K562 (cell line): ENCODE measurements at regions not wholly inside any gene's neighbourhood (a gene's known extent, or its start where the extent isn't known, plus 50 kb on each side); places are given as distances from the start of the nearest gene placed in this dataset.

ENCODE experiments used
- ATAC-seq: fragments of 200-7000 bp; cut with Tn5 transposase; 3 replicates; pipeline ENCODE4 v1.9.1; 2020; ENCODE audit warnings: moderate library complexity
- BruUV-seq: library from RNA; stranded (reverse); fragments of 400-500 nt; replicated peaks from 2 replicates; lab custom pipeline; 2021; lab: Mats Ljungman, UMichigan
- CTCF ChIA-PET: fragments of 300-600 bp; formaldehyde crosslinking; extraction: SDS; loops from one replicate; lab custom pipeline; 2021; ENCODE audit warnings: low intra/inter-chr PET ratio; lab: Yijun Ruan, JAX
- POLR2A ChIA-PET: fragments of 300-600, 350-650 bp; sonication (Branson Sonifier 250); formaldehyde crosslinking; extraction: SDS; loops from one replicate; lab custom pipeline; 2021; ENCODE audit warnings: antibody characterized with exemption, inconsistent platforms; lab: Yijun Ruan, JAX
- DNase-seq, 4 experiments: peaks; one replicate each; pipeline versions ENCODE4 v3.0.0 to v3.0.0-alpha.2; 2011 to 2018; ENCODE audit warnings: low spot score in 3 of 4, mixed read lengths in 3 of 4; ENCODE audit errors: extremely low read depth in 1 of 4
- FAIRE-seq: peaks from 2 replicates; lab custom pipeline; 2011; peaks lifted over from hg19 to GRCh38; lab: Jason Lieb, UNC
- H2AFZ ChIP-seq: 2 replicates; pipeline ENCODE4 v1.6.0; 2011; ENCODE audit warnings: low read depth, low read length, control low read depth, inconsistent platforms
- H3K27ac ChIP-seq: fragments of 200-600 bp; 3 replicates; pipeline ENCODE4 v1.8.0; 2011; ENCODE audit warnings: low read depth, mild to moderate bottlenecking, control low read depth, inconsistent platforms, low read length, moderate library complexity, mixed read lengths; ENCODE audit errors: extremely low read depth
- H3K27me3 ChIP-seq, 2 experiments: fragments of 300-600 bp in 1 of 2; 2 replicates in 1 of 2; 3 replicates in 1 of 2; pipeline versions ENCODE4 v1.6.0 to v1.8.0; 2011; ENCODE audit warnings: inconsistent platforms in 2 of 2, low read length in 2 of 2, mild to moderate bottlenecking in 1 of 2, mixed read lengths in 1 of 2, moderate library complexity in 1 of 2; ENCODE audit not compliant: control insufficient read depth in 2 of 2, insufficient read depth in 2 of 2
- H3K36me3 ChIP-seq: fragments of 300-600 bp; 3 replicates; pipeline ENCODE4 v1.8.0; 2011; ENCODE audit warnings: mild to moderate bottlenecking, low read length, inconsistent platforms; ENCODE audit not compliant: control insufficient read depth, insufficient read depth
- H3K4me1 ChIP-seq, 2 experiments: fragments of 200-600 bp in 1 of 2; replicated peaks in 1 of 2; 2 replicates in 1 of 2; 3 replicates in 1 of 2; pipeline versions ENCODE4 v1.5.1 to v1.8.0; 2011; ENCODE audit warnings: inconsistent platforms in 2 of 2, low read length in 2 of 2, mild to moderate bottlenecking in 1 of 2, mixed read lengths in 1 of 2, moderate library complexity in 1 of 2; ENCODE audit not compliant: control insufficient read depth in 2 of 2, insufficient read depth in 2 of 2
- H3K4me2 ChIP-seq: 2 replicates; pipeline ENCODE4 v1.6.1; 2011; ENCODE audit warnings: low read length, control low read depth, inconsistent platforms, mixed read lengths; ENCODE audit not compliant: insufficient read depth
- H3K4me3 ChIP-seq: fragments of 200-600 bp; sonication (generic), shearing (Covaris generic); 2 replicates; pipeline ENCODE4 v1.5.1; 2016; ENCODE audit warnings: control low read depth, inconsistent platforms
- H3K79me2 ChIP-seq: fragments of 200-600 bp; 3 replicates; pipeline ENCODE4 v1.8.0; 2011; ENCODE audit warnings: low read length, inconsistent platforms; ENCODE audit not compliant: control insufficient read depth, insufficient read depth
- H3K9ac ChIP-seq, 2 experiments: 2 replicates each; pipeline versions ENCODE4 v1.6.0 to v1.6.1; 2011; ENCODE audit warnings: low read depth in 2 of 2, low read length in 2 of 2, control low read depth in 1 of 2, inconsistent platforms in 1 of 2, mild to moderate bottlenecking in 1 of 2, mixed read lengths in 1 of 2; ENCODE audit not compliant: insufficient read depth in 1 of 2
- H3K9me1 ChIP-seq: one replicate; pipeline ENCODE4 v1.6.0; 2011; ENCODE audit warnings: inconsistent platforms, mild to moderate bottlenecking, low read length, moderate library complexity; ENCODE audit not compliant: control insufficient read depth, insufficient read depth
- H3K9me3 ChIP-seq: replicated peaks from 2 replicates; pipeline ENCODE4 v1.5.1; 2011; ENCODE audit warnings: low read depth, low read length, inconsistent platforms; ENCODE audit not compliant: control insufficient read depth, insufficient read depth
- H4K20me1 ChIP-seq: replicated peaks from 2 replicates; pipeline ENCODE4 v1.6.1; 2011; ENCODE audit warnings: low read length, inconsistent platforms, mixed read lengths; ENCODE audit not compliant: control insufficient read depth, insufficient read depth
- E2F5 ChIP-seq: sonication (generic); formaldehyde crosslinking; IDR thresholded peaks from 2 replicates; pipeline ENCODE4 v1.8.0; 2022; ENCODE audit warnings: mild to moderate bottlenecking, missing genetic modification reagents
- E2F8 ChIP-seq: fragments of 450-650 bp; IDR thresholded peaks from 2 replicates; pipeline ENCODE4 v1.7.1; 2018; ENCODE audit warnings: mild to moderate bottlenecking, low read depth; ENCODE audit not compliant: partially characterized antibody
- ESRRA ChIP-seq: fragments of 450-650 bp; IDR thresholded peaks from 2 replicates; pipeline ENCODE4 v1.6.1; 2014; ENCODE audit warnings: low read depth, mild to moderate bottlenecking, moderate library complexity, borderline replicate concordance
- ETV1 ChIP-seq: fragments of 450-650 bp; conservative IDR thresholded peaks from 2 replicates; pipeline ENCODE4 v1.6.1; 2016; ENCODE audit warnings: missing genetic modification characterization, control low read depth, low read depth, missing compliant biosample characterization
- KDM1A ChIP-seq, 2 experiments: fragments of 450-650 bp; IDR thresholded peaks; 2 replicates each; pipeline ENCODE4 v1.6.1; 2016; ENCODE audit warnings: mild to moderate bottlenecking in 2 of 2
- MCM2 ChIP-seq: fragments of 450-650 bp; IDR thresholded peaks from 2 replicates; pipeline ENCODE4 v1.6.1; 2017; ENCODE audit warnings: low read depth, mild to moderate bottlenecking
- NELFE ChIP-seq: IDR thresholded peaks from 2 replicates; pipeline ENCODE4 v1.6.1; 2011; ENCODE audit warnings: mild to moderate bottlenecking; ENCODE audit not compliant: insufficient read depth, insufficient read length
- NFYB ChIP-seq: IDR thresholded peaks from 2 replicates; pipeline ENCODE4 v1.6.1; 2011; ENCODE audit warnings: mild to moderate bottlenecking, moderate library complexity; ENCODE audit not compliant: insufficient read length; ENCODE audit errors: extremely low read depth
- PYGO2 ChIP-seq: fragments of 450-650 bp; IDR thresholded peaks from 2 replicates; pipeline ENCODE4 v1.6.1; 2016; ENCODE audit warnings: mild to moderate bottlenecking, missing genetic modification characterization, moderate library complexity, missing compliant biosample characterization
- SMAD2 ChIP-seq: fragments of 150-350 bp; IDR thresholded peaks from 2 replicates; pipeline ENCODE4 v1.6.1; 2014; ENCODE audit warnings: low read depth, mild to moderate bottlenecking, low read length
- SNIP1 ChIP-seq: fragments of 450-650 bp; IDR thresholded peaks from 2 replicates; pipeline ENCODE4 v1.7.1; 2017; ENCODE audit warnings: low read depth, mild to moderate bottlenecking
- ZBTB11 ChIP-seq, 3 experiments: fragments of 200-800 bp in 1 of 3; fragments of 250-450 bp in 1 of 3; fragments of 450-650 bp in 1 of 3; sonication (Bioruptor Pico) in 1 of 3; sonication (Bioruptor generic) in 1 of 3; formaldehyde crosslinking in 1 of 3; IDR thresholded peaks; 2 replicates each; pipeline versions ENCODE4 v1.6.1 to v1.8.0; 2016 to 2022; ENCODE audit warnings: mild to moderate bottlenecking in 2 of 3, missing genetic modification characterization in 2 of 3, missing compliant biosample characterization in 1 of 3, moderate library complexity in 1 of 3
- ZNF184 ChIP-seq: sonication (generic); formaldehyde crosslinking; IDR thresholded peaks from 2 replicates; pipeline ENCODE4 v1.5.0; 2020; ENCODE audit warnings: missing genetic modification reagents
- ZNF512 ChIP-seq: IDR thresholded peaks from 2 replicates; pipeline ENCODE4 v1.6.1; 2016; ENCODE audit warnings: missing genetic modification characterization, missing compliant biosample characterization
- ZNF584 ChIP-seq: fragments of 200-800 bp; sonication (Bioruptor generic); IDR thresholded peaks from 2 replicates; pipeline ENCODE4 v1.6.1; 2016; ENCODE audit warnings: low read depth, mild to moderate bottlenecking, missing genetic modification characterization, missing compliant biosample characterization
- WGBS: fragments of 100-300 bp; shearing (Covaris generic); methylation state at CpG from one replicate; pipeline ENCODE4 v1.1.6; 2016; ENCODE audit warnings: low coverage, mixed read lengths; ENCODE audit not compliant: insufficient coverage; ENCODE audit errors: missing lambda C conversion rate; 5-methylcytosine and 5-hydroxymethylcytosine counted together
- in situ Hi-C: fragments of 300-500 bp; cut with MboI; formaldehyde crosslinking; loops from 4 replicates; pipeline ENCODE4 v1.15.0; 2018; ENCODE audit warnings: inconsistent platforms, mixed read lengths
- intact Hi-C: fragments of 100-400 bp; cut with micrococcal nuclease; formaldehyde crosslinking; loops from 2 replicates; pipeline ENCODE4 v1.14.2; 2022

- no TSS peak for BruUV-seq
- peaks cover 17% of the 10 kb centered on the region; the same call in 1 of the 2 replicates for H4K20me1 ChIP-seq
- H3K27me3 ChIP-seq = peaks cover 31 to 82% of the 10 kb centered on the region in 2 experiments; a peak in 4 of 5 replicates
- H3K27ac ChIP-seq = no peak overlapping the region
- no peak for FAIRE-seq
- intact Hi-C loops (no loop called here), in situ Hi-C loops (no loop called here)
- DNase-seq = no peak
- no peaks in the 10 kb centered on the region for H3K36me3 ChIP-seq
- no peak overlapping the region for H3K4me2 ChIP-seq
- CTCF ChIA-PET = no interaction called here
- H3K4me3 ChIP-seq = no peak overlapping the region
- H3K9ac ChIP-seq = no peak overlapping the region
- 0% methylated on average over 4 of the region's 4 CpGs for WGBS
- POLR2A ChIA-PET = no interaction called here
- H3K9me1 ChIP-seq = peaks cover 2% of the 10 kb centered on the region
- no peaks in the 10 kb centered on the region for H3K4me1 ChIP-seq
- no peaks in the 10 kb centered on the region for H3K79me2 ChIP-seq
- no peak overlapping the region for H2AFZ ChIP-seq
- no peak for ATAC-seq
- no peaks in the 10 kb centered on the region for H3K9me3 ChIP-seq
- TF ChIP-seq MCM2 = no peak
- no peak for TF ChIP-seq SNIP1
- TF ChIP-seq ESRRA = no peak
- TF ChIP-seq E2F5 (CRISPR knock-in tag) = no peak
- no peak for TF ChIP-seq ETV1 (tag)
- TF ChIP-seq NELFE = no peak
- TF ChIP-seq E2F8 = no peak
- TF ChIP-seq ZNF512 (tag) = no peak
- TF ChIP-seq KDM1A (IDR thresholded peaks at IDR 0.05) = no peak
- TF ChIP-seq SMAD2 = no peak
- no peak for TF ChIP-seq ZBTB11 (CRISPR knock-in tag; IDR thresholded peaks at IDR 0.05)
- TF ChIP-seq ZNF184 (CRISPR knock-in tag) = no peak
- no peak for TF ChIP-seq NFYB
- no peak for TF ChIP-seq PYGO2 (tag)
- TF ChIP-seq ZNF584 = no peak
Observed at GRCh38 chr12:109650808-109651207, 62.8 kb upstream of the FAM222A start.
